ENCODE measurements at regions not wholly inside any gene's neighbourhood (a gene's known extent, or its start where the extent isn't known, plus 50 kb on each side); places are given as distances from the start of the nearest gene placed in this dataset.

DNA sequence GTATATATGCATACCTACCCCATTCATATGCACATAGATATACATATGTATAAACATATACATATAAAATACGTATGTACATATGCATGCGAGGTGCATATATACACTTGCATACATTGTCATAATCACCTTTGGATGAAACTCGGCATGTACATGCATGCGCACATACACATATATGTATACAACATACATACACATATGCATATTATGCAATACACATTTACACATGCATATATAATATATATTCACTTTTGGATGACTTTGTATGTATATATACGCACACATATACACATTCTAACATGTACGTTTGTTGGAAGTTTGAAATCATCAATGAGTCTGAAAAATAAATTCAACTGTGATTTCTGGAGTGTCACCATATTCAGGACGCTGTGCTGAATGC is 401.6 kb upstream of the TBX3 start:
- H3K4me1 Mint-ChIP-seq (ENCODE audit: unreplicated experiment), result no peaks in the 10 kb centered on the region
- DNase-seq (ENCODE audit: low spot score), result no peak
- no peaks in the 10 kb centered on the region for H3K9me3 Mint-ChIP-seq (ENCODE audit: unreplicated experiment)
- H3K27me3 Mint-ChIP-seq (ENCODE audit: unreplicated experiment), result no peaks in the 10 kb centered on the region
- no peaks in the 10 kb centered on the region for H3K36me3 Mint-ChIP-seq (ENCODE audit: low read depth, unreplicated experiment)
- no peak overlapping the region for H3K4me3 Mint-ChIP-seq (ENCODE audit: unreplicated experiment)
- H3K27ac Mint-ChIP-seq (ENCODE audit: unreplicated experiment), result no peak overlapping the region
- TF ChIP-seq, protein P1, sequence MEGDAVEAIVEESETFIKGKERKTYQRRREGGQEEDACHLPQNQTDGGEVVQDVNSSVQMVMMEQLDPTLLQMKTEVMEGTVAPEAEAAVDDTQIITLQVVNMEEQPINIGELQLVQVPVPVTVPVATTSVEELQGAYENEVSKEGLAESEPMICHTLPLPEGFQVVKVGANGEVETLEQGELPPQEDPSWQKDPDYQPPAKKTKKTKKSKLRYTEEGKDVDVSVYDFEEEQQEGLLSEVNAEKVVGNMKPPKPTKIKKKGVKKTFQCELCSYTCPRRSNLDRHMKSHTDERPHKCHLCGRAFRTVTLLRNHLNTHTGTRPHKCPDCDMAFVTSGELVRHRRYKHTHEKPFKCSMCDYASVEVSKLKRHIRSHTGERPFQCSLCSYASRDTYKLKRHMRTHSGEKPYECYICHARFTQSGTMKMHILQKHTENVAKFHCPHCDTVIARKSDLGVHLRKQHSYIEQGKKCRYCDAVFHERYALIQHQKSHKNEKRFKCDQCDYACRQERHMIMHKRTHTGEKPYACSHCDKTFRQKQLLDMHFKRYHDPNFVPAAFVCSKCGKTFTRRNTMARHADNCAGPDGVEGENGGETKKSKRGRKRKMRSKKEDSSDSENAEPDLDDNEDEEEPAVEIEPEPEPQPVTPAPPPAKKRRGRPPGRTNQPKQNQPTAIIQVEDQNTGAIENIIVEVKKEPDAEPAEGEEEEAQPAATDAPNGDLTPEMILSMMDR (IDR thresholded peaks at IDR 0.05; ENCODE audit: unreplicated experiment), result no peak

DNA sequence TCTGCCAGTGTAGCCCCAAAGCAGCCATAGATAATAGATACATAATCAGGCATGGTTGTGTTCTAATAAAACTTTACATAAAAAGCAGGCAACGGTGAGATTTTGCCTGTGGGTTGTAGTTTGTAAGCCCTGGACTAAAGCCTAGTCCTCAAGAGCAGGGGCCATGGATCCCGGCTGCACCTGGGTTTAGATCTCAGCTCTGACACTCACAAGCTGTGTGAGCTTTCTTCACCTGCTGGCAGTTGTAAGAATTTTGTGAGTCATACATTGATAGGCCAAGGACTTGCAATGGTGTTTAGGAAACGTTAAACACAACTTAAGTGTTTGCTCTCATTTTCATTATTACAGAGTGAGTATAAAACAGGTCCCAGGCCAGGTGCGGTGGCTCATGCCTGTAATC is 395.8 kb upstream of the TBX3 start:
- no peak for DNase-seq (ENCODE audit: low spot score)
- Mint-ChIP-seq H3K36me3 (ENCODE audit: low read depth, unreplicated experiment) (no peaks in the 10 kb centered on the region), H3K4me3 (ENCODE audit: unreplicated experiment) (no peak overlapping the region), H3K27ac (ENCODE audit: unreplicated experiment) (no peak overlapping the region), H3K27me3 (ENCODE audit: unreplicated experiment) (no peaks in the 10 kb centered on the region), H3K4me1 (ENCODE audit: unreplicated experiment) (no peaks in the 10 kb centered on the region), H3K9me3 (ENCODE audit: unreplicated experiment) (no peaks in the 10 kb centered on the region)
- TF ChIP-seq, protein P1 (IDR thresholded peaks at IDR 0.05; ENCODE audit: unreplicated experiment), result no peak

DNA sequence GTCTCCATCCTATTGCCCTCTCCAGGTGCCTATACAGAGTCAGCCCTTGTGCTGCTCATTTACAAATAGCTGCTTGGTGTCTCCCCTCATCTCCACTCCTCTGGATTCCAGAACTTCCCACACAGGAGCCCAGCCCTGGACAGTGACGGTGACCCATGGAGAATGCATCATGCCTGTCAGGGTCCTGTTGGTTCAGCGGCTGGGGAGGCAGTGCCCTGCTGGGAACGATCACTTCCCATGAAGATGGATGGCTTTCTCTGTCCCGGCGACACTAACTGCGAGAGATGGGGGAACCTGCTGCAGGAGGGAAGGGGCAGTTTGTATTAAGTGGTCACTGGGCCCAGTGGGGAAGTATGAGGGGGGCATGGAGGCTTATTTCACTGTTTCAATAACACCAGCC is 395.0 kb upstream of the TBX3 start:
- DNase-seq (ENCODE audit: low spot score), result no peak
- Mint-ChIP-seq H3K4me1 (ENCODE audit: unreplicated experiment) (no peaks in the 10 kb centered on the region), H3K4me3 (ENCODE audit: unreplicated experiment) (no peak overlapping the region), H3K36me3 (ENCODE audit: low read depth, unreplicated experiment) (no peaks in the 10 kb centered on the region), H3K9me3 (ENCODE audit: unreplicated experiment) (no peaks in the 10 kb centered on the region), H3K27me3 (ENCODE audit: unreplicated experiment) (no peaks in the 10 kb centered on the region), H3K27ac (ENCODE audit: unreplicated experiment) (no peak overlapping the region)
- TF ChIP-seq, protein P1 (IDR thresholded peaks at IDR 0.05; ENCODE audit: unreplicated experiment), result no peak

DNA sequence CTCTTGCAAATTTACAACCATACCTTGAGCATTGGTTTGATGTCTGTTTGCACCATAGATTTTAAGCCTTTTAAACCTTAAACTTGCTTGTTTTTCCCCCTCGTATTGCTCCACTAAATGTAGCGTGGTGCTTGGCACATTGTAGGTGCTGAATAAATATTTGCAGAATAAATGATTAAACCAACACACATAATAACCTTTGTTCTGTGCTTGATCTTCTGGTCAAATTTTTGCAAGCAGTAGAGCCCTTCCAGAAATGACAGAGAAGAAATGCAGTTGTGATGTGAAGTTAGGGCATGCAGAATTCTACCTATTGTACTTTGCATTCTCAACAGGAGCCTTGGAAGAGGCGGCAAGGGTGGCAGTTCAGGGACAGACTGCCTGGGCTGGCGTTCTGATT is 394.4 kb upstream of the TBX3 start:
- Mint-ChIP-seq H3K27me3 (ENCODE audit: unreplicated experiment) (no peaks in the 10 kb centered on the region), H3K4me1 (ENCODE audit: unreplicated experiment) (no peaks in the 10 kb centered on the region), H3K27ac (ENCODE audit: unreplicated experiment) (no peak overlapping the region), H3K4me3 (ENCODE audit: unreplicated experiment) (no peak overlapping the region), H3K9me3 (ENCODE audit: unreplicated experiment) (no peaks in the 10 kb centered on the region), H3K36me3 (ENCODE audit: low read depth, unreplicated experiment) (no peaks in the 10 kb centered on the region)
- DNase-seq (ENCODE audit: low spot score), result no peak
- TF ChIP-seq, protein P1 (IDR thresholded peaks at IDR 0.05; ENCODE audit: unreplicated experiment), result no peak

GRCh38 chr12:115075552-115076170 is 391.7 kb upstream of the TBX3 start:
- Mint-ChIP-seq H3K36me3 (ENCODE audit: low read depth, unreplicated experiment) (no peaks in the 10 kb centered on the region), H3K27me3 (ENCODE audit: unreplicated experiment) (no peaks in the 10 kb centered on the region), H3K4me3 (ENCODE audit: unreplicated experiment) (no peak overlapping the region), H3K4me1 (ENCODE audit: unreplicated experiment) (no peaks in the 10 kb centered on the region), H3K27ac (ENCODE audit: unreplicated experiment) (no peak overlapping the region), H3K9me3 (ENCODE audit: unreplicated experiment) (no peaks in the 10 kb centered on the region)
- TF ChIP-seq, protein P1 (IDR thresholded peaks at IDR 0.05; ENCODE audit: unreplicated experiment), result no peak
- no peak for DNase-seq (ENCODE audit: low spot score)
